AG09309 (cell line): ENCODE measurements at regions not wholly inside any gene's neighbourhood (a gene's known extent, or its start where the extent isn't known, plus 50 kb on each side); places are given as distances from the start of the nearest gene placed in this dataset.
A peak's percentile ranks its signal among the peaks of the same experiment; 100 is the strongest.

Source experiments
- DNase-seq: peaks from one replicate; pipeline ENCODE4 v3.0.0-alpha.2; 2010; ENCODE audit warnings: low read depth
- H3K4me3 ChIP-seq: 2 replicates; pipeline ENCODE4 v1.5.1; 2011; ENCODE audit warnings: mild to moderate bottlenecking, low read depth, low read length, moderate library complexity; ENCODE audit not compliant: control insufficient read depth
- TF ChIP-seq, protein P1 (sequence below): IDR thresholded peaks from 2 replicates; pipeline ENCODE4 v1.5.1; 2011; ENCODE audit warnings: mild to moderate bottlenecking, low read depth, low read length, inconsistent platforms; ENCODE audit not compliant: insufficient read depth, control insufficient read depth; ENCODE audit errors: missing control alignments

GRCh38 chr6:154651656-154652055 is 81.6 kb upstream of the SCAF8 start:
- DNase-seq: no peak
- H3K4me3 ChIP-seq: no peak overlapping the region
- TF ChIP-seq, protein P1, sequence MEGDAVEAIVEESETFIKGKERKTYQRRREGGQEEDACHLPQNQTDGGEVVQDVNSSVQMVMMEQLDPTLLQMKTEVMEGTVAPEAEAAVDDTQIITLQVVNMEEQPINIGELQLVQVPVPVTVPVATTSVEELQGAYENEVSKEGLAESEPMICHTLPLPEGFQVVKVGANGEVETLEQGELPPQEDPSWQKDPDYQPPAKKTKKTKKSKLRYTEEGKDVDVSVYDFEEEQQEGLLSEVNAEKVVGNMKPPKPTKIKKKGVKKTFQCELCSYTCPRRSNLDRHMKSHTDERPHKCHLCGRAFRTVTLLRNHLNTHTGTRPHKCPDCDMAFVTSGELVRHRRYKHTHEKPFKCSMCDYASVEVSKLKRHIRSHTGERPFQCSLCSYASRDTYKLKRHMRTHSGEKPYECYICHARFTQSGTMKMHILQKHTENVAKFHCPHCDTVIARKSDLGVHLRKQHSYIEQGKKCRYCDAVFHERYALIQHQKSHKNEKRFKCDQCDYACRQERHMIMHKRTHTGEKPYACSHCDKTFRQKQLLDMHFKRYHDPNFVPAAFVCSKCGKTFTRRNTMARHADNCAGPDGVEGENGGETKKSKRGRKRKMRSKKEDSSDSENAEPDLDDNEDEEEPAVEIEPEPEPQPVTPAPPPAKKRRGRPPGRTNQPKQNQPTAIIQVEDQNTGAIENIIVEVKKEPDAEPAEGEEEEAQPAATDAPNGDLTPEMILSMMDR: no peak

DNA sequence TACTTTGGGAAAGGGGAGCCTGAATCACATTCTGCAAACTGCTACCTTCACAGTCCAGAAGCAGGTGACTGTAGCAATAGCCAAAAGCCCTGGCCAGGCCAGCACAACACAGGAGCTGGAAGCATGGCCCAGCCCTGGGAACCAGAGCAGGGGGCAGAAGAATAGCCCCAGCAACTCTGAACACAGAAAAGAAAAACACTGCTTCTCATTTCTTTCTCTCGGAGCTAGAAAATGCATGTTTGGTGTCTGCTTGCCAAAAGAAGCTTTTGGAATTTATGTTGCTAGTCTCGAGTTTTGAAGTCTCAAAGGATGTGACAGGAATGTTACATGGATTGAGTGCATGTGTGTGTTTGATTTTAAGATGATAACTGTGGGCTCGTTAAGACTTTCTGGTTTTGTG is 79.8 kb upstream of the SCAF8 start:
- DNase-seq: no peak
- TF ChIP-seq, protein P1: no peak
- no peak overlapping the region for H3K4me3 ChIP-seq

DNA sequence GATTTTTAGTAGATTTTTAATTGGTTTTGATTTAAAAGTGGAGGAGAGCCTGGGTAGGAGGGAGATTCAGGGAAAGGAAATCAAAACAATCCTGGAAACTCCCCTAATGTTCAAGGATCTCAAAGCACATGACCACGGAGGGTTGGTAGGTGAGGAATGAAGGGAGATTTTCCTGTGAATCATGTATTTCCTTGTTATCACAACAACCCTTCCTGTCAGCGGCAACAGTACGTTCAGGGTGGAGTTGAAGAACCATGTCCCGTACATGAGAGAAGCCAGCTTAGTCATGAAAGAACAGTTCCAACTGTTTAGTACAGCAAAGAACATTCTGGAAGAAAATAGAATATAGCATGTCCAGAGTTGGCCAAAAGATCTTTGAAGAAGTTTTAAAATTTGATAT is 79.4 kb upstream of the SCAF8 start:
- peak; percentile 40 for DNase-seq
- TF ChIP-seq, protein P1: no peak
- no peak overlapping the region for H3K4me3 ChIP-seq

DNA sequence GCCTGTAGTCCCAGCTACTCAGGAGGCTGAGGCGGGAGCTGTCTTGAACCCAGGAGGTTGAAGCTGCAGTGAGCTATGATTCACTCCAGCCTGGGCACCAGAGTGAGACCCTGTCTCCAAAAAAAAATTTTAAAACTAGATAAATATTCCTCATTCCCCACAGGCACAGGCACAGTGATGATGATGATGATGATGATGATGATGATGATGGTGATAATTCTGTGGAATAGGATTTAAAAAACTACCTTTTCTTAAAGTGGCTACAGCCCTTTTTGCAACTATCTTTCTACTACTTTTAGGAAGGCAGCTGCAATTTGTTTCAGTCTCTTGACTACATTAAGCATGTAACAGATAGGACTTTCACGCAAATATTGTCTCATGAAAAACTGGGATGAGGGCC is 76.6 kb upstream of the SCAF8 start:
- TF ChIP-seq, protein P1: no peak
- H3K4me3 ChIP-seq: no peak overlapping the region
- no peak for DNase-seq

DNA sequence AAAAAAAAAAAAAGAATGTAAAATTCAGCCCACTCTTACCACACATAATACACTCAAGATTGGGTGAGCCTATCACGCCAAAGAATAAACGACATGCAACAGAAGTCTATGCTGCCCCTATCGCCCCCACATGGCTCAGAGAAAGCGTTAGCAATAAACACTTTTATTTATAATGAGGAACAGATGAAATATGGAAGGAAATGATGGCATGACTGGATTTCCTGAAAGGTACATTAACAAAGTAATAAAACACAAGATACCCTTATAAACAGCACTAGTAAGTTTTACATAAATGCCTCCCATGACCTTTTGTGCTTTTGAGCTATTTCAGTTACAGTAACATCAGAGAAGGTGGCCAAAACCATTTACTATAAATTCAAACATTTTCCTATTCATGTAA is 71.4 kb upstream of the SCAF8 start:
- DNase-seq: peak; percentile 17
- H3K4me3 ChIP-seq: no peak overlapping the region
- TF ChIP-seq, protein P1: peak; percentile 13

- no peak overlapping the region for H3K4me3 ChIP-seq
- DNase-seq: no peak
- TF ChIP-seq, protein P1: no peak
Measured at GRCh38 chr6:154664287-154664686, 68.9 kb upstream of the SCAF8 start.

DNA sequence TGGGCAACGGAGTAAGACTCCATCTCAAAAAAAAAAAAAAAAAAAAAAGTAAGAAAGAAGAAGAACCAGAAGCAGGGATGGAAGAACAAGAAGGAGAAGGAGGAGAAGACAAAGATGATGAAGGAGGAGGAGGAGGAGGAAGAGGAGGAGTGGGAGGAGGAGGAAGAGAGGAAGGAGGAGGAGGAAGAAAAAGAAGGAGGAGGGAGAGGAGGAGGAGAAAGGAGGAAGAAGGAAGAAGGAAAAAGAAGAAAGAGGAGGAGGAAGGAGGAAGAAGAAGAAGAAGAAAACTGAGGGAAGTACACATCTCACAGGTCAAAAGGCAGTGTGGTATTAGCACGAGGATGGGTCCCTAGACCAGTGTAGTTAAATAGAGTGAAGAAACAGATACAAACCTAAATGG is 65.1 kb upstream of the SCAF8 start:
- DNase-seq: no peak
- H3K4me3 ChIP-seq: no peak overlapping the region
- TF ChIP-seq, protein P1: no peak
